Lung (tissue), 11 donors: ENCODE measurements at regions not wholly inside any gene's neighbourhood (a gene's known extent, or its start where the extent isn't known, plus 50 kb on each side); places are given as distances from the start of the nearest gene placed in this dataset.

Experiments
- ATAC-seq: fragments of 200-7000 bp; cut with Tn5 transposase; one replicate; pipeline ENCODE4 v1.9.1; 2020; ENCODE audit warnings: moderate number of reproducible peaks; ENCODE audit not compliant: insufficient read depth, low FRiP score
- DNase-seq, 3 donors: peaks; one replicate each; pipeline ENCODE4 v3.0.0-alpha.2; 2013 to 2017
- H3K27ac ChIP-seq, 2 donors: one replicate each; pipeline ENCODE4 v1.5.1; 2013; ENCODE audit warnings: mild to moderate bottlenecking in 2 of 2, moderate library complexity in 2 of 2, control low read depth in 1 of 2, inconsistent platforms in 1 of 2, low read depth in 1 of 2, low read length in 1 of 2
- H3K27me3 ChIP-seq, 3 donors: one replicate each; pipeline ENCODE4 v1.5.1; 2013; ENCODE audit warnings: low read length in 2 of 3; ENCODE audit not compliant: control insufficient read depth in 3 of 3, insufficient read depth in 3 of 3
- H3K36me3 ChIP-seq, 4 donors: one replicate each; pipeline ENCODE4 v1.5.1; 2013; ENCODE audit warnings: low read length in 4 of 4, mild to moderate bottlenecking in 1 of 4, moderate library complexity in 1 of 4; ENCODE audit not compliant: control insufficient read depth in 4 of 4, insufficient read depth in 4 of 4
- H3K4me1 ChIP-seq, 5 donors: one replicate each; pipeline ENCODE4 v1.5.1; 2013; ENCODE audit warnings: low read length in 5 of 5, mild to moderate bottlenecking in 2 of 5, moderate library complexity in 1 of 5; ENCODE audit not compliant: control insufficient read depth in 5 of 5, insufficient read depth in 5 of 5
- H3K4me3 ChIP-seq: one replicate; pipeline ENCODE4 v1.5.1; 2013; ENCODE audit warnings: mild to moderate bottlenecking, control low read depth, moderate library complexity
- H3K9ac ChIP-seq, 2 donors: one replicate each; pipeline ENCODE4 v1.5.1; 2013; ENCODE audit warnings: low read length in 2 of 2, control low read depth in 1 of 2; ENCODE audit not compliant: insufficient read depth in 1 of 2
- H3K9me3 ChIP-seq, 4 donors: one replicate each; pipeline ENCODE4 v1.5.1; 2013; ENCODE audit warnings: low read length in 3 of 4, mild to moderate bottlenecking in 1 of 4, moderate library complexity in 1 of 4; ENCODE audit not compliant: control insufficient read depth in 4 of 4, insufficient read depth in 3 of 4
- WGBS, 2 donors: extraction: QIAGEN DNeasy Blood & Tissue Kit; methylation state at CpG; one replicate each; pipeline ENCODE4 v1.1.7; 2013; 5-methylcytosine and 5-hydroxymethylcytosine counted together
- TF ChIP-seq, protein P1 (sequence below): IDR thresholded peaks from 2 replicates; pipeline ENCODE4 v1.5.1; 2012; ENCODE audit warnings: mild to moderate bottlenecking; ENCODE audit errors: control extremely low read depth, extremely low read depth
- donor health status: control.
- donor health status: control.
- donor health status: Bipolar disorder and iron deficiency.
- donor health status: healthy.
- donor health status: DM: yes; HTN: yes; CAD: no.

DNA sequence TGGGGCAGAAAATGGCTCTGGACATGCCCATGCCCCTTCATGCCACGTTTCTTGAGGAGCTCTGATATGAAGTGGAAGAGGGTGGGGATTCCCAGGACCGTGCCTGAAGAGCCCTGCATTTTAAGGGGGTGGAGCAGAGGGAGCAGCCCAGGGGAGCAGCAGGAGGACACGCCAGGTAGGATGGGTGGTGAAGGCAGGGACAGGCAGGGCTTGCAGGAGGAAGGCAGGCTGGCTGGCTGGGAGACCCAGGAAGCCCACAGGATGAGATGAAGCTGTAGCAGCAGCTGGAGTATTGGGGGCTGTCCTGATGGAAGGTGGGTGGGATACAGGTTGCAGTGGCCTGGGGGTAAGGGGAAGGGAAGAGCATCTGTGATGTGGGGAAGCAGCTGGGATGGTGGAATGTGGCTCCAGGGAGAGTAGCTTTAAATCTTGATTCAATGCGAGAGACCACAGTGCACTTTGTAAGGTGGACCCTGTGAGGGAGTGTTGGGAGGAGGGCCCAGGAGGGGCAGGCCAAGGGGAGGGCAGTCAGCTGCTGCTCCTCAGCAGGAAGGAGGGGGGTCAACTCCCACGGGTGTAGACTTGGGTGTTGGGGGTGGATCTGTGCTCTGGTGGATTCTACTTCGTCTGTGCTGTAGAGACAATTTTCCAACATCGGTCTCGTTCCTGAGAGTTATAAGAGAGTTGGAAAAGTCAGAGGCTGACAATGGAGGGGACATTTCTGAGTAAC lies 242.6 kb upstream of the IRX4 start:
- H3K27me3 ChIP-seq, result peaks cover 0 to 6% (median 0%) of the 10 kb centered on the region in 3 donors
- H3K9ac ChIP-seq, result no peak overlapping the region
- WGBS, 2 donors, result 44 to 59% methylated on average over 8 of the region's 8 CpGs
- TF ChIP-seq, protein P1, sequence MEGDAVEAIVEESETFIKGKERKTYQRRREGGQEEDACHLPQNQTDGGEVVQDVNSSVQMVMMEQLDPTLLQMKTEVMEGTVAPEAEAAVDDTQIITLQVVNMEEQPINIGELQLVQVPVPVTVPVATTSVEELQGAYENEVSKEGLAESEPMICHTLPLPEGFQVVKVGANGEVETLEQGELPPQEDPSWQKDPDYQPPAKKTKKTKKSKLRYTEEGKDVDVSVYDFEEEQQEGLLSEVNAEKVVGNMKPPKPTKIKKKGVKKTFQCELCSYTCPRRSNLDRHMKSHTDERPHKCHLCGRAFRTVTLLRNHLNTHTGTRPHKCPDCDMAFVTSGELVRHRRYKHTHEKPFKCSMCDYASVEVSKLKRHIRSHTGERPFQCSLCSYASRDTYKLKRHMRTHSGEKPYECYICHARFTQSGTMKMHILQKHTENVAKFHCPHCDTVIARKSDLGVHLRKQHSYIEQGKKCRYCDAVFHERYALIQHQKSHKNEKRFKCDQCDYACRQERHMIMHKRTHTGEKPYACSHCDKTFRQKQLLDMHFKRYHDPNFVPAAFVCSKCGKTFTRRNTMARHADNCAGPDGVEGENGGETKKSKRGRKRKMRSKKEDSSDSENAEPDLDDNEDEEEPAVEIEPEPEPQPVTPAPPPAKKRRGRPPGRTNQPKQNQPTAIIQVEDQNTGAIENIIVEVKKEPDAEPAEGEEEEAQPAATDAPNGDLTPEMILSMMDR, result no peak
- no peaks in the 10 kb centered on the region for H3K36me3 ChIP-seq
- H3K27ac ChIP-seq, result no peak overlapping the region
- no peak overlapping the region for H3K4me3 ChIP-seq
- ATAC-seq (no peak), DNase-seq (no peak)
- H3K9me3 ChIP-seq, result no peaks in the 10 kb centered on the region
- peaks cover 0 to 15% (median 0%) of the 10 kb centered on the region in 5 donors for H3K4me1 ChIP-seq

- Histone ChIP-seq H3K27ac (no peak overlapping the region), H3K9ac (no peak overlapping the region), H3K36me3 (no peaks in the 10 kb centered on the region), H3K4me3 (no peak overlapping the region), H3K4me1 (peaks cover 0 to 13% (median 0%) of the 10 kb centered on the region in 5 donors), H3K9me3 (no peaks in the 10 kb centered on the region), H3K27me3 (peaks cover 0 to 6% (median 0%) of the 10 kb centered on the region in 3 donors)
- TF ChIP-seq, protein P1, result no peak
- WGBS, 2 donors, result 87 to 92% methylated on average over 14 of the region's 14 CpGs
- no peak for ATAC-seq
- DNase-seq, result no peak
Observed at GRCh38 chr5:2124434-2125170, 241.9 kb upstream of the IRX4 start.

DNA sequence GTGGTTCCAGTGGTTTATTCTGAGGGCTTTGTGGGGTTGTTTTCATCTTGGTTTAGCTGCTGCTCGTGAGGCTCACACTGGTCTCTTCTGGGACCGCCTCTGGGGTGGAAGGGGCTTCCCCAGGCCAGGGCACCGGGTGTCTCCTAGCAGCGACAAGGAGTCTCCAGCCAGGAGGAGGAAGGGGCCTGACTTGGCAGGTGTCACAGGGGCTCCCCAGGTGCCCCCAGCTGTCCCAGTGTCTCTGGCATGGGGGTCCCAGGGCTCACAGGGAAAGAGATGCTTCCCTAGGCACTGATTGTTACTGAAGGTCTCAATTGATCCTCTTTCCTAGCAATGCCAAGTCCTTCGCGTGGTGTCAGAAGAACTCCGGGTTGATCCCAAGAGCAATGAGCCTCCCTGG lies 241.1 kb upstream of the IRX4 start:
- Histone ChIP-seq H3K9me3 (no peaks in the 10 kb centered on the region), H3K4me1 (peaks cover 0 to 10% (median 0%) of the 10 kb centered on the region in 5 donors), H3K9ac (no peak overlapping the region), H3K36me3 (no peaks in the 10 kb centered on the region), H3K27ac (no peak overlapping the region), H3K4me3 (no peak overlapping the region), H3K27me3 (peaks cover 0 to 4% (median 0%) of the 10 kb centered on the region in 3 donors)
- 87 to 88% methylated on average over 7 of the region's 7 CpGs for WGBS, 2 donors
- TF ChIP-seq, protein P1, result no peak
- DNase-seq (no peak), ATAC-seq (no peak)
